ENCODE measurements at regions not wholly inside any gene's neighbourhood (a gene's known extent, or its start where the extent isn't known, plus 50 kb on each side); places are given as distances from the start of the nearest gene placed in this dataset.

- TF ChIP-seq CTCF (IDR thresholded peaks at IDR 0.05; ENCODE audit: low read length) (no peak), EZH2 (IDR thresholded peaks at IDR 0.05; ENCODE audit: borderline replicate concordance, low read length) (no peak)
Observed at GRCh38 chr6:23183846-23184245, 614.5 kb downstream of the HDGFL1 start.

Measured in OCI-LY1 (cell line).